Epithelial cell of esophagus (primary cell): ENCODE measurements at regions not wholly inside any gene's neighbourhood (a gene's known extent, or its start where the extent isn't known, plus 50 kb on each side); places are given as distances from the start of the nearest gene placed in this dataset.
"Not testable (repeated sequence)": the region's sequence is repeated elsewhere in the genome, so short reads cannot be mapped to it uniquely, and the experiment has no call there.

Experiments
- DNase-seq: peaks from one replicate; pipeline ENCODE4 v3.0.0; 2010; ENCODE audit warnings: low read depth
- H3K4me3 ChIP-seq: 2 replicates; pipeline ENCODE4 v1.5.1; 2011; ENCODE audit warnings: mild to moderate bottlenecking, low read length, control low read depth
- CTCF ChIP-seq: IDR thresholded peaks from 2 replicates; pipeline ENCODE4 v1.5.1; 2011; ENCODE audit warnings: low read depth, mild to moderate bottlenecking, low read length, control low read depth, inconsistent platforms; ENCODE audit not compliant: insufficient read depth; ENCODE audit errors: missing control alignments

- DNase-seq: peak; percentile 78
- H3K4me3 ChIP-seq: no peak overlapping the region
- TF ChIP-seq CTCF: no peak
Measured at GRCh38 chr1:191034132-191034531, 556.5 kb upstream of the BRINP3 start.

GRCh38 chr1:191043066-191043465 is 565.4 kb upstream of the BRINP3 start:
- DNase-seq: no peak
- H3K4me3 ChIP-seq: no peak overlapping the region
- TF ChIP-seq CTCF: no peak

GRCh38 chr1:191049781-191050180 is 572.1 kb upstream of the BRINP3 start:
- no peak for TF ChIP-seq CTCF
- DNase-seq: no peak
- no peak overlapping the region for H3K4me3 ChIP-seq

- no peak for DNase-seq
- no peak for TF ChIP-seq CTCF
- no peak overlapping the region for H3K4me3 ChIP-seq
Measured at GRCh38 chr1:191052888-191053287, 575.2 kb upstream of the BRINP3 start.

GRCh38 chr1:191065346-191065745 is 587.7 kb upstream of the BRINP3 start:
- H3K4me3 ChIP-seq: no peak overlapping the region
- DNase-seq: no peak
- TF ChIP-seq CTCF: no peak

- TF ChIP-seq CTCF: no peak
- no peak overlapping the region for H3K4me3 ChIP-seq
- DNase-seq: no peak
Measured at GRCh38 chr1:191065771-191066170, 588.1 kb upstream of the BRINP3 start.

GRCh38 chr1:191074881-191075280 is 597.2 kb upstream of the BRINP3 start:
- no peak for DNase-seq
- no peak overlapping the region for H3K4me3 ChIP-seq
- TF ChIP-seq CTCF: no peak

- H3K4me3 ChIP-seq, DNase-seq: not testable (repeated sequence)
Measured at GRCh38 chr1:191083090-191083489, 605.4 kb upstream of the BRINP3 start.
